ENCODE measurements at regions not wholly inside any gene's neighbourhood (a gene's known extent, or its start where the extent isn't known, plus 50 kb on each side); places are given as distances from the start of the nearest gene placed in this dataset.

- TF ChIP-seq CTCF (IDR thresholded peaks at IDR 0.05) (no peak), EP300 (IDR thresholded peaks at IDR 0.05) (no peak), POLR2A (IDR thresholded peaks at IDR 0.05) (no peak)
Observed at GRCh38 chr18:34972765-34973414, 68.3 kb upstream of the MAPRE2 start.
